Stimulated activated effector memory CD8-positive, alpha-beta T cell treated with anti-CD3 and anti-CD28 coated beads, Interleukin-12 subunit alpha, Interleukin-12 subunit beta, amount 100 ng/mL, for 72 hours (primary cell): ENCODE measurements at regions not wholly inside any gene's neighbourhood (a gene's known extent, or its start where the extent isn't known, plus 50 kb on each side); places are given as distances from the start of the nearest gene placed in this dataset.
"Not testable (repeated sequence)": the region's sequence is repeated elsewhere in the genome, so short reads cannot be mapped to it uniquely, and the experiment has no call there.

Source experiments
- ATAC-seq: fragments of 150-1000 bp; cut with Tn5 transposase; 2 replicates; pipeline ENCODE4 v1.10.0; 2021
- DNase-seq, 2 donors: peaks; one replicate each; pipeline ENCODE4 v3.0.0; 2021 to 2022; ENCODE audit warnings: low spot score in 2 of 2
- H3K27ac Mint-ChIP-seq: one replicate; pipeline ENCODE4 v1.8.0; 2022; ENCODE audit warnings: mild to moderate bottlenecking, mixed read lengths
- H3K36me3 Mint-ChIP-seq: one replicate; pipeline ENCODE4 v1.8.0; 2022; ENCODE audit warnings: mild to moderate bottlenecking, mixed read lengths
- H3K4me1 Mint-ChIP-seq: one replicate; pipeline ENCODE4 v1.8.0; 2022; ENCODE audit warnings: mixed read lengths
- H3K4me3 Mint-ChIP-seq: one replicate; pipeline ENCODE4 v1.8.0; 2022; ENCODE audit warnings: mild to moderate bottlenecking, mixed read lengths
- H3K9me3 Mint-ChIP-seq: one replicate; pipeline ENCODE4 v1.8.0; 2022; ENCODE audit warnings: mixed read lengths

DNA sequence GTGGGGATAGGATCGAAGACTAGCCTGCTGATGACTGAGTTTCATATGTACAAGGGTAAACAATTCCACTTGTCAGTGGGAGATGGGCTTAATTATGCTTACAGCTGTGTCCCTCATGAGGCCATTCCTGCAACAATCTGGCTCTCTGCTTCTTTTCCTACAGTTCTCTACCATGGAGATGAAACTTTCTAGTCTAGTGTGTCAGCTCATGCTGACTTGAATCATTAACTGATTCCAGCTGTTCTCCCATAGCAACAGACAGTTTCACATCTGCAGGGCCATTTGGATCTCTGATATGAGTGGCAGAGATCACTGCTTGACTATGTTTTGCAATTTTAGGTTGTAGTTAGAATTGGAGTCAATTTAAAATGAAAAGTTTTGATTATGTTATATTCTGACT, 1251.7 kb upstream of the RAG2 start:
- DNase-seq (no peak), ATAC-seq (no peak)
- peaks cover 11% of the 10 kb centered on the region for H3K9me3 Mint-ChIP-seq
- no peak overlapping the region for H3K4me3 Mint-ChIP-seq
- H3K27ac Mint-ChIP-seq = no peak overlapping the region
- no peaks in the 10 kb centered on the region for H3K4me1 Mint-ChIP-seq
- no peaks in the 10 kb centered on the region for H3K36me3 Mint-ChIP-seq

DNA sequence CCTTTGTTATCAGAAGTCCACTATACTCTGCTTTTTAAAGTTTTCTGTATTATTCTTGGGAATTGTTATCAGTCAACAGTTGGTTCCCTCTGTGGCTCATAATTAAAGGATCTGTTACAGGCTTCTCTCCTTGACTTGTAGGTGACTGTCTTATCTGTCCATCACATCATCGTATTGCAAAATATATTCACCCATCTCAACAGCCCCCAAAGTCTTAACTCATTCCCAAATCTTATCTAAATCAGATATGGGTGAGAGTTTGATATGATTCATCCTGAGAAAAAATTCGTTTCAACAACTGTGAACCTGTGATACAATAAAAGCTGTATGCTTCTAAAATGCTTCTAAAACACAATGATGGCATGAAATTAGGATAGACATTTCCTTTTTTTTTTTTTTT, 1245.6 kb upstream of the RAG2 start:
- Mint-ChIP-seq H3K36me3 (no peaks in the 10 kb centered on the region), H3K4me3 (no peak overlapping the region), H3K9me3 (peaks cover 19% of the 10 kb centered on the region), H3K27ac (no peak overlapping the region), H3K4me1 (no peaks in the 10 kb centered on the region)
- DNase-seq = no peak
- no peak for ATAC-seq

- no peaks in the 10 kb centered on the region for H3K4me1 Mint-ChIP-seq
- H3K36me3 Mint-ChIP-seq = no peaks in the 10 kb centered on the region
- peaks cover 21% of the 10 kb centered on the region for H3K9me3 Mint-ChIP-seq
- ATAC-seq = no peak
- H3K4me3 Mint-ChIP-seq = no peak overlapping the region
- no peak overlapping the region for H3K27ac Mint-ChIP-seq
- DNase-seq = no peak
Observed at GRCh38 chr11:37841016-37841415, 1243.0 kb upstream of the RAG2 start.

GRCh38 chr11:37840345-37840744, 1242.3 kb upstream of the RAG2 start:
- not testable (repeated sequence) for ATAC-seq, H3K36me3 Mint-ChIP-seq, H3K27ac Mint-ChIP-seq, H3K4me1 Mint-ChIP-seq, DNase-seq, H3K4me3 Mint-ChIP-seq
- peaks cover 20% of the 10 kb centered on the region for H3K9me3 Mint-ChIP-seq

DNA sequence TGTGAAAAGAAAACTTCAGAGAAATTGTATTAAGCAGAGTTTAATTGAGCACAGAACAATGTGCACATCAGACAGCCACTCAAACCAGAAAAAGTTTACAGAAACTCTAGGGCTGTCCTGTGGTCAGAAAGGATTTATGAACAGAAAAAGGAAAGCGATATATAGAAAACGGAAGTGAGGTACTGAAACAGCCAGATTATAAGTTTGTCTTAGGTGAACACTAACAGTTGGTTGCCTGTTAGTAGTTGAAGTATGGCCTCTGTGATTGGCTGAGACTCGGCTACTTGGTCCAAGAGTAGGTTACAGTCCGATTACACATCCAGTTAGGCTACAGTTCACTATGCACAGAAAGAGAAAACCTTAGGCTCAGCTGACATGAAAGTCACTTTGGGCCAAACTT, 1232.5 kb upstream of the RAG2 start:
- no peaks in the 10 kb centered on the region for H3K36me3 Mint-ChIP-seq
- no peaks in the 10 kb centered on the region for H3K4me1 Mint-ChIP-seq
- H3K9me3 Mint-ChIP-seq = peaks cover 12% of the 10 kb centered on the region
- DNase-seq = no peak
- H3K4me3 Mint-ChIP-seq = no peak overlapping the region
- no peak for ATAC-seq
- no peak overlapping the region for H3K27ac Mint-ChIP-seq

GRCh38 chr11:37817727-37818270, 1219.8 kb upstream of the RAG2 start:
- no peak for DNase-seq
- ATAC-seq = no peak
- no peaks in the 10 kb centered on the region for H3K4me1 Mint-ChIP-seq
- H3K9me3 Mint-ChIP-seq = peaks cover 19% of the 10 kb centered on the region
- no peak overlapping the region for H3K4me3 Mint-ChIP-seq
- H3K36me3 Mint-ChIP-seq = no peaks in the 10 kb centered on the region
- no peak overlapping the region for H3K27ac Mint-ChIP-seq

GRCh38 chr11:37812281-37812880, 1214.3 kb upstream of the RAG2 start:
- ATAC-seq (no peak), DNase-seq (no peak)
- H3K4me3 Mint-ChIP-seq = no peak overlapping the region
- H3K36me3 Mint-ChIP-seq = no peaks in the 10 kb centered on the region
- peaks cover 6% of the 10 kb centered on the region for H3K9me3 Mint-ChIP-seq
- H3K27ac Mint-ChIP-seq = no peak overlapping the region
- no peaks in the 10 kb centered on the region for H3K4me1 Mint-ChIP-seq

GRCh38 chr11:37811349-37811748, 1213.3 kb upstream of the RAG2 start:
- H3K27ac Mint-ChIP-seq = no peak overlapping the region
- no peaks in the 10 kb centered on the region for H3K36me3 Mint-ChIP-seq
- DNase-seq = no peak
- ATAC-seq = no peak
- no peaks in the 10 kb centered on the region for H3K4me1 Mint-ChIP-seq
- no peak overlapping the region for H3K4me3 Mint-ChIP-seq
- peaks cover 3% of the 10 kb centered on the region for H3K9me3 Mint-ChIP-seq

- Mint-ChIP-seq H3K27ac (no peak overlapping the region), H3K9me3 (peaks cover 8% of the 10 kb centered on the region), H3K36me3 (no peaks in the 10 kb centered on the region), H3K4me3 (no peak overlapping the region), H3K4me1 (no peaks in the 10 kb centered on the region)
- DNase-seq = no peak
- no peak for ATAC-seq
Observed at GRCh38 chr11:37804666-37805065, 1206.6 kb upstream of the RAG2 start.

GRCh38 chr11:37788141-37788877, 1190.3 kb upstream of the RAG2 start:
- no peak overlapping the region for H3K27ac Mint-ChIP-seq
- no peak for ATAC-seq
- no peaks in the 10 kb centered on the region for H3K36me3 Mint-ChIP-seq
- H3K4me3 Mint-ChIP-seq = no peak overlapping the region
- no peak for DNase-seq
- peaks cover 26% of the 10 kb centered on the region for H3K9me3 Mint-ChIP-seq
- no peaks in the 10 kb centered on the region for H3K4me1 Mint-ChIP-seq

DNA sequence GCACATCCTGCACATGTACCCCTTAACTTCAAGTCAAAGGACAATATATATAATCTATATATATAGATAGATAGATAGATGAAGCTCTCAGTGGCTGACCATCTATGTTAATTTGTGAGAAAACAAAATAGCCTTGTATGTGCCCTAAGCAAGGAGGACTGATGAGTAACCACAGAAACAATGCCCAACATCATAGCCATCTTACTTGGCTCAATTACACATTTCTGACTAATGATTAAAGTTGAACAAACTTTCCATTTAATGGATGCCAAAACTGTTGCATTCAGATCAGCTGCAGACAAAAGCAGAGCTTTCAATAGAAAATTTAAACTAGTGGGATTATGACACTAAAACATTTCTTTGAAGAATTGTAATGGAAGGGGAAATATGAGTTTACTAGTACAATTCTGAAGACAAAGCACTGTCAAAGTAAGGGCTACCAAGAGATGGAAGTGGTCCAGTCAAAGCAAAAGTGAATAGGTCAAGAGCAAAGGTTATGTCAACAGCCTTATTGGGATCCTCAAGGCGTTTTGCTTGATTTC, 1188.2 kb upstream of the RAG2 start:
- H3K36me3 Mint-ChIP-seq = no peaks in the 10 kb centered on the region
- no peak for DNase-seq
- H3K27ac Mint-ChIP-seq = no peak overlapping the region
- ATAC-seq = no peak
- no peaks in the 10 kb centered on the region for H3K4me1 Mint-ChIP-seq
- H3K9me3 Mint-ChIP-seq = peaks cover 38% of the 10 kb centered on the region
- H3K4me3 Mint-ChIP-seq = no peak overlapping the region

DNA sequence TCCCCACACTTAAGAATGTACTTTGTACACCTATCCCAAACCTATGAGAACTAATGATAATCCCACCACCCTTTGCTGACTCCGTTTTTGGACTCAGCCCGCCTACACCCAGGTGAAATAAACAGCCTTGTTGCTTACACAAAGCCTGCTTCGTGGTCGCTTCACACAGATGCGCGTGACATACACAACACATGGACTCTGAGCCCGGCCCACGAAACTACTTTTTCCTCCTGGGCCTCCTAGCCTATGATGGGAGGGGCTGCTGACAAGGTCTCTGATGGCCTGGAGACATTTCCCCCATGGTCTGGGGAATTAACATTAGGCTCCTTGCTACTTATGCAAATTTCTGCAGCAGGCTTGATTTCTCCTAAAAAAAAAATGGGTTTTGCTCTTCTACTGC, 1176.4 kb upstream of the RAG2 start:
- no peak for DNase-seq
- H3K4me3 Mint-ChIP-seq = no peak overlapping the region
- H3K9me3 Mint-ChIP-seq = peaks cover 19% of the 10 kb centered on the region
- no peak for ATAC-seq
- H3K36me3 Mint-ChIP-seq = no peaks in the 10 kb centered on the region
- H3K27ac Mint-ChIP-seq = no peak overlapping the region
- no peaks in the 10 kb centered on the region for H3K4me1 Mint-ChIP-seq

DNA sequence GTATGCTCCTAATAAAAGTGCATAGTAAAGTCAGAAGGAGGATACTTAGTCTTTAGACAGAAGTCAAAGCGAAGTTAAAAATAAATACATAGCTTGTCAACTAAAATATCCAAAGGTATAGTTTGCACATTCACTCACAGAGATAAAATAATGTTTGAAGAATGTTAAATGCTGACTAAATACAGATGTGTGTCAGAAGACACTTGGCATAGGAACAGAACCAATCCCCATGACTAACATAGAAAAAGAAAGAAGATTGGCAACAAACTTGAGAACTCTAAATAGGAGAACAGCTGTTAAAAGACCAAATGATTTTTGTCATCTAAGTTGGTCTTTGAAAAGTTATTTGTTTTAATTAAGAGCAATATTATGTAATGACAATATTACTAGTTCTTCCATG, 1172.1 kb upstream of the RAG2 start:
- DNase-seq (no peak), ATAC-seq (no peak)

DNA sequence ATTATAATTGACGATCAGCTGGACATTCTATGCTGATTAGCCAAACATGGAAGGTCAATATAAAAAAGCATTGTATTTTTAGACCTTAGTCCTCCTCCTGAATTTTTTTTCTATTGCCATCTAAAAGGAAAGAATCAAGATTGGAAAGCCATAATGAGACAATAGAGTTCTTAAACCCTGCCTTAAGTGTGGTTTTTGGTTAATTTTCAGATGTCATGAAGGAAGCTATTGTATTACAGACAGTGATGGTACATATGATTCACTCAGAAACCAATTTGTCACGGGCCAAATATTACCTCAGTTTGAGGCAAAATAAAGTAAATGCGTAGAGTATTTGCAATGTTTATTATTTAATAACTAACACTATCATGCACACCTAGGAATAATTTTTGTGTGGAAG, 1164.0 kb upstream of the RAG2 start:
- DNase-seq (no peak), ATAC-seq (no peak)
- no peak overlapping the region for H3K27ac Mint-ChIP-seq
- H3K4me1 Mint-ChIP-seq = no peaks in the 10 kb centered on the region
- H3K36me3 Mint-ChIP-seq = no peaks in the 10 kb centered on the region
- no peak overlapping the region for H3K4me3 Mint-ChIP-seq
- peaks cover 18% of the 10 kb centered on the region for H3K9me3 Mint-ChIP-seq

More for the DNA sequence above, 1172.1 kb upstream of the RAG2 start:
- Mint-ChIP-seq H3K9me3 (peaks cover 15% of the 10 kb centered on the region), H3K4me1 (no peaks in the 10 kb centered on the region), H3K4me3 (no peak overlapping the region), H3K36me3 (no peaks in the 10 kb centered on the region), H3K27ac (no peak overlapping the region)

- peaks cover 24% of the 10 kb centered on the region for H3K9me3 Mint-ChIP-seq
- DNase-seq (no peak), ATAC-seq (no peak)
- H3K36me3 Mint-ChIP-seq = no peaks in the 10 kb centered on the region
- H3K4me3 Mint-ChIP-seq = no peak overlapping the region
- no peaks in the 10 kb centered on the region for H3K4me1 Mint-ChIP-seq
- H3K27ac Mint-ChIP-seq = no peak overlapping the region
Observed at GRCh38 chr11:37755521-37755920, 1157.5 kb upstream of the RAG2 start.

- H3K27ac Mint-ChIP-seq = no peak overlapping the region
- H3K4me3 Mint-ChIP-seq = no peak overlapping the region
- no peaks in the 10 kb centered on the region for H3K4me1 Mint-ChIP-seq
- no peaks in the 10 kb centered on the region for H3K36me3 Mint-ChIP-seq
- ATAC-seq (no peak), DNase-seq (no peak)
- peaks cover 26% of the 10 kb centered on the region for H3K9me3 Mint-ChIP-seq
Observed at GRCh38 chr11:37748641-37749040, 1150.6 kb upstream of the RAG2 start.
